ENCODE measurements at regions not wholly inside any gene's neighbourhood (a gene's known extent, or its start where the extent isn't known, plus 50 kb on each side); places are given as distances from the start of the nearest gene placed in this dataset.

DNA sequence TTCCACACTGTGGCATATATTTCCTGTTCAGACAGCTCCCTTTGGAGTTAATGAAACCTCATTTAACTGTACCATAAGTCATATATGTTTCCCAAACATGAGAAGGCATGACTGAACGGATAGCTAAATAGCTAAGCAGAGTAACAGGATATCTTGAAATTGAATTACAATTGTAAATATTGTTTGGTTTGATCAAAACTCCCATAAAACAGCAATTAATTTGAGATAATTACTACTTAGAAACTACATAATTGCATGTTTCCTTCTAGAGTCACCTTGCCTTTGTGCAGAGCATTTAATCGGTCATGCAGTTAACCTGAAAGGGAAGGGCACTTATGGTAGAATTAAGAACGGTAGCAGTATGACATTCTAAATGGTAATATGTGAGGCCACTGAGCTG, 179.0 kb upstream of the MAP3K7 start:
- TF ChIP-seq, protein P1, sequence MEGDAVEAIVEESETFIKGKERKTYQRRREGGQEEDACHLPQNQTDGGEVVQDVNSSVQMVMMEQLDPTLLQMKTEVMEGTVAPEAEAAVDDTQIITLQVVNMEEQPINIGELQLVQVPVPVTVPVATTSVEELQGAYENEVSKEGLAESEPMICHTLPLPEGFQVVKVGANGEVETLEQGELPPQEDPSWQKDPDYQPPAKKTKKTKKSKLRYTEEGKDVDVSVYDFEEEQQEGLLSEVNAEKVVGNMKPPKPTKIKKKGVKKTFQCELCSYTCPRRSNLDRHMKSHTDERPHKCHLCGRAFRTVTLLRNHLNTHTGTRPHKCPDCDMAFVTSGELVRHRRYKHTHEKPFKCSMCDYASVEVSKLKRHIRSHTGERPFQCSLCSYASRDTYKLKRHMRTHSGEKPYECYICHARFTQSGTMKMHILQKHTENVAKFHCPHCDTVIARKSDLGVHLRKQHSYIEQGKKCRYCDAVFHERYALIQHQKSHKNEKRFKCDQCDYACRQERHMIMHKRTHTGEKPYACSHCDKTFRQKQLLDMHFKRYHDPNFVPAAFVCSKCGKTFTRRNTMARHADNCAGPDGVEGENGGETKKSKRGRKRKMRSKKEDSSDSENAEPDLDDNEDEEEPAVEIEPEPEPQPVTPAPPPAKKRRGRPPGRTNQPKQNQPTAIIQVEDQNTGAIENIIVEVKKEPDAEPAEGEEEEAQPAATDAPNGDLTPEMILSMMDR (optimal IDR thresholded peaks at IDR 0.05 in 1 of 3, IDR thresholded peaks at IDR 0.05 in 1 of 3, conservative IDR thresholded peaks at IDR 0.05 in 1 of 3; ENCODE audit: extremely low read depth in 1 of 3, insufficient read depth in 2 of 3, low read length in 3 of 3): no peak
- no peak for TF ChIP-seq EZH2 (IDR thresholded peaks at IDR 0.05; ENCODE audit: low read length)

All from keratinocyte (primary cell).